HCT116 (cell line): ENCODE measurements at regions not wholly inside any gene's neighbourhood (a gene's known extent, or its start where the extent isn't known, plus 50 kb on each side); places are given as distances from the start of the nearest gene placed in this dataset.

Experiments
- ATAC-seq: fragments of 200-7000 bp; cut with Tn5 transposase; 2 replicates; pipeline ENCODE4 v1.9.1; 2020; ENCODE audit warnings: mild to moderate bottlenecking, moderate library complexity
- BruUV-seq: library from RNA; stranded (reverse); fragments of 400-500 nt; replicated peaks from 2 replicates; lab custom pipeline; 2021; lab: Mats Ljungman, UMichigan
- CTCF ChIA-PET: fragments of 300-600 bp; sonication (Branson Sonifier 250); formaldehyde crosslinking; loops from one replicate; lab custom pipeline; 2021; ENCODE audit warnings: antibody characterized with exemption; lab: Charles Lee
- POLR2A ChIA-PET: fragments of 300-600, 350-600 bp; sonication (Branson Sonifier 250); formaldehyde crosslinking; loops from one replicate; lab custom pipeline; 2021; ENCODE audit warnings: antibody characterized with exemption; lab: Charles Lee
- RAD21 ChIA-PET, 2 experiments: fragments of 300-600 bp; sonication (Branson Sonifier 250); formaldehyde crosslinking; loops; one replicate each; lab custom pipeline; 2023; ENCODE audit warnings: low total read pairs in 2 of 2; ENCODE audit not compliant: uncharacterized antibody in 2 of 2, unreplicated experiment in 2 of 2, low non-redundant PET in 1 of 2; lab: Charles Lee
- DNase-seq: peaks from one replicate; pipeline ENCODE4 v3.0.0-alpha.2; 2010; ENCODE audit warnings: low read depth, low spot score
- H2AFZ ChIP-seq: fragments of 200-600 bp; shearing (Covaris generic), sonication (generic); 2 replicates; pipeline ENCODE4 v1.6.1; 2017; ENCODE audit warnings: low read depth, mixed run types, mixed read lengths, antibody characterized with exemption, low read length; ENCODE audit not compliant: poor library complexity, severe bottlenecking
- H3K27ac ChIP-seq: 2 replicates; pipeline ENCODE4 v1.5.1; 2012; ENCODE audit warnings: low read depth, low read length
- H3K27me3 ChIP-seq: fragments of 200-600 bp; sonication (generic); 2 replicates; pipeline ENCODE4 v1.6.1; 2016; ENCODE audit warnings: mixed run types, low read length, mixed read lengths; ENCODE audit not compliant: insufficient read depth
- H3K36me3 ChIP-seq, 2 experiments: fragments of 200-500 bp in 1 of 2; fragments of 200-600 bp in 1 of 2; sonication (Bioruptor generic) in 1 of 2; sonication (generic) in 1 of 2; 2 replicates each; pipeline versions ENCODE4 v1.5.1 to v1.6.1; 2014 to 2016; ENCODE audit warnings: low read length in 2 of 2, inconsistent platforms in 1 of 2, mixed read lengths in 1 of 2, mixed run types in 1 of 2; ENCODE audit not compliant: insufficient read depth in 2 of 2, control insufficient read depth in 1 of 2
- H3K4me1 ChIP-seq, 2 experiments: fragments of 200-600 bp in 1 of 2; sonication (generic) in 1 of 2; 2 replicates each; pipeline versions ENCODE4 v1.5.1 to v1.6.1; 2012 to 2017; ENCODE audit warnings: low read length in 2 of 2, inconsistent platforms in 1 of 2, mild to moderate bottlenecking in 1 of 2, mixed read lengths in 1 of 2, mixed run types in 1 of 2, moderate library complexity in 1 of 2; ENCODE audit not compliant: insufficient read depth in 2 of 2, control insufficient read depth in 1 of 2
- H3K4me2 ChIP-seq: fragments of 200-600 bp; sonication (generic); 2 replicates; pipeline ENCODE4 v1.6.1; 2017; ENCODE audit warnings: mixed run types, low read length, mixed read lengths
- H3K4me3 ChIP-seq, 2 experiments: fragments of 200-600 bp in 1 of 2; sonication (generic) in 1 of 2; replicated peaks in 1 of 2; 2 replicates each; pipeline ENCODE4 v1.5.1; 2011 to 2016; ENCODE audit warnings: low read length in 2 of 2, control low read depth in 1 of 2, low read depth in 1 of 2, mild to moderate bottlenecking in 1 of 2, mixed read lengths in 1 of 2, mixed run types in 1 of 2
- H3K79me2 ChIP-seq: fragments of 200-600 bp; sonication (generic); 2 replicates; pipeline ENCODE4 v1.6.1; 2017; ENCODE audit warnings: mild to moderate bottlenecking, mixed run types, low read length, moderate library complexity, mixed read lengths; ENCODE audit not compliant: insufficient read depth
- H3K9ac ChIP-seq: fragments of 200-600 bp; sonication (generic); 2 replicates; pipeline ENCODE4 v1.6.1; 2016; ENCODE audit warnings: low read length, mixed read lengths
- H3K9me2 ChIP-seq: fragments of 200-600 bp; sonication (generic), shearing (Covaris generic); 2 replicates; pipeline ENCODE4 v1.6.1; 2017; ENCODE audit warnings: mixed run types, mild to moderate bottlenecking, moderate library complexity; ENCODE audit not compliant: insufficient read depth
- H3K9me3 ChIP-seq, 2 experiments: fragments of 200-500 bp in 1 of 2; fragments of 200-600 bp in 1 of 2; sonication (Bioruptor generic) in 1 of 2; sonication (generic) in 1 of 2; 2 replicates each; pipeline ENCODE4 v1.6.1; 2014 to 2017; ENCODE audit warnings: low read length in 2 of 2, mixed read lengths in 2 of 2, inconsistent platforms in 1 of 2, low read depth in 1 of 2, mild to moderate bottlenecking in 1 of 2, mixed run types in 1 of 2, moderate library complexity in 1 of 2; ENCODE audit not compliant: control insufficient read depth in 1 of 2, insufficient read depth in 1 of 2
- H4K20me1 ChIP-seq: fragments of 200-600 bp; sonication (generic), shearing (Covaris generic); 2 replicates; pipeline ENCODE4 v1.6.1; 2017; ENCODE audit warnings: mixed run types, mild to moderate bottlenecking, moderate library complexity; ENCODE audit not compliant: insufficient read depth
- CBX3 ChIP-seq: IDR thresholded peaks from 2 replicates; pipeline ENCODE4 v1.6.1; 2012; ENCODE audit warnings: low read depth
- CTCF ChIP-seq, 3 experiments: fragments of 200-600 bp in 1 of 3; sonication (generic) in 1 of 3; IDR thresholded peaks in 2 of 3; conservative IDR thresholded peaks in 1 of 3; 2 replicates each; pipeline ENCODE4 v1.5.1; 2012 to 2017; ENCODE audit warnings: low read depth in 2 of 3, low read length in 2 of 3, antibody characterized with exemption in 1 of 3, borderline replicate concordance in 1 of 3, control low read depth in 1 of 3, mild to moderate bottlenecking in 1 of 3, mixed read lengths in 1 of 3, mixed run types in 1 of 3, moderate library complexity in 1 of 3; ENCODE audit not compliant: insufficient read depth in 1 of 3
- POLR2A ChIP-seq: IDR thresholded peaks from 2 replicates; pipeline ENCODE4 v1.7.0; 2011; ENCODE audit warnings: borderline replicate concordance; ENCODE audit not compliant: insufficient read depth, insufficient read length; ENCODE audit errors: extremely low read depth
- POLR2AphosphoS5 ChIP-seq: IDR thresholded peaks from 2 replicates; pipeline ENCODE4 v1.6.1; 2011; ENCODE audit warnings: mild to moderate bottlenecking, low read depth, low read length, moderate library complexity
- RAD21 ChIP-seq: IDR thresholded peaks from 2 replicates; pipeline ENCODE4 v1.6.1; 2012; ENCODE audit warnings: low read depth, mild to moderate bottlenecking
- TCF7L2 ChIP-seq: IDR thresholded peaks from 2 replicates; pipeline ENCODE4 v1.7.0; 2011; ENCODE audit warnings: borderline replicate concordance, inconsistent platforms; ENCODE audit not compliant: insufficient read depth, insufficient read length; ENCODE audit errors: extremely low read depth
- ZBTB33 ChIP-seq: IDR thresholded peaks from 2 replicates; pipeline ENCODE4 v1.6.1; 2011; ENCODE audit warnings: mild to moderate bottlenecking, low read length, moderate library complexity; ENCODE audit not compliant: insufficient replicate concordance; ENCODE audit errors: extremely low read depth
- intact Hi-C: fragments of 100-400 bp; cut with micrococcal nuclease; formaldehyde crosslinking; loops from 2 replicates; pipeline ENCODE4 v1.10.0; 2022

GRCh38 chr5:148903587-148903986 is 77.2 kb downstream of the ADRB2 start:
- POLR2A ChIA-PET = no interaction called here
- no peaks in the 10 kb centered on the region for H3K27me3 ChIP-seq
- no peaks in the 10 kb centered on the region for H4K20me1 ChIP-seq
- H3K4me2 ChIP-seq = no peak overlapping the region
- ATAC-seq (no peak), DNase-seq (no peak)
- no peak overlapping the region for H3K27ac ChIP-seq
- no peak for TF ChIP-seq CBX3
- no peak for TF ChIP-seq TCF7L2
- no peak for TF ChIP-seq POLR2A
- TF ChIP-seq CTCF (IDR thresholded peaks at IDR 0.05 in 2 of 3, conservative IDR thresholded peaks at IDR 0.05 in 1 of 3; ENCODE audit: borderline replicate concordance in 1 of 3, insufficient read depth in 1 of 3, low read depth in 2 of 3, low read length in 2 of 3) = no peak
- TF ChIP-seq RAD21 = no peak
- TF ChIP-seq ZBTB33 = no peak
- no peak for TF ChIP-seq POLR2AphosphoS5
- no peak overlapping the region for H3K4me3 ChIP-seq
- BruUV-seq = no TSS peak
- no peaks in the 10 kb centered on the region for H3K79me2 ChIP-seq
- H3K36me3 ChIP-seq = no peaks in the 10 kb centered on the region
- intact Hi-C loops = no loop called here
- RAD21 ChIA-PET = no interaction called here
- H3K9me2 ChIP-seq = no peaks in the 10 kb centered on the region
- H3K4me1 ChIP-seq = no peaks in the 10 kb centered on the region
- CTCF ChIA-PET = no interaction called here
- no peaks in the 10 kb centered on the region for H3K9me3 ChIP-seq
- H2AFZ ChIP-seq = no peak overlapping the region
- no peak overlapping the region for H3K9ac ChIP-seq
